Panc1 (cell line): ENCODE measurements at regions not wholly inside any gene's neighbourhood (a gene's known extent, or its start where the extent isn't known, plus 50 kb on each side); places are given as distances from the start of the nearest gene placed in this dataset.

ENCODE experiments used
- ATAC-seq: fragments of 200-7000 bp; cut with Tn5 transposase; 2 replicates; pipeline ENCODE4 v1.9.1; 2020; ENCODE audit warnings: mild to moderate bottlenecking, moderate library complexity
- BruUV-seq: library from RNA; stranded (reverse); fragments of 400-500 nt; replicated peaks from 2 replicates; lab custom pipeline; 2021; lab: Mats Ljungman, UMichigan
- CTCF ChIA-PET: fragments of 300-600 bp; sonication (Branson Sonifier 250); formaldehyde crosslinking; loops from one replicate; lab custom pipeline; 2022; ENCODE audit warnings: antibody characterized with exemption; lab: Charles Lee
- POLR2A ChIA-PET: fragments of 300-600 bp; sonication (Branson Sonifier 250); formaldehyde crosslinking; loops from one replicate; lab custom pipeline; 2022; ENCODE audit warnings: antibody characterized with exemption; lab: Charles Lee
- DNase-seq: peaks from one replicate; pipeline ENCODE4 v3.0.0-alpha.2; 2010; ENCODE audit warnings: low read depth, low spot score
- H3K27ac ChIP-seq: 2 replicates; pipeline ENCODE4 v1.5.1; 2011; ENCODE audit warnings: mild to moderate bottlenecking, low read length, inconsistent platforms
- H3K27me3 ChIP-seq: fragments of 200-500 bp; sonication (Bioruptor generic); 2 replicates; pipeline ENCODE4 v1.6.0; 2014; ENCODE audit warnings: low read length, inconsistent platforms; ENCODE audit not compliant: control insufficient read depth, insufficient read depth
- H3K36me3 ChIP-seq: fragments of 200-500 bp; sonication (Bioruptor generic); 2 replicates; pipeline ENCODE4 v1.5.1; 2014; ENCODE audit warnings: inconsistent platforms, mild to moderate bottlenecking, low read length, moderate library complexity; ENCODE audit not compliant: control insufficient read depth, insufficient read depth
- H3K4me1 ChIP-seq: 2 replicates; pipeline ENCODE4 v1.5.1; 2011; ENCODE audit warnings: inconsistent platforms, mild to moderate bottlenecking, low read length, moderate library complexity; ENCODE audit not compliant: control insufficient read depth, insufficient read depth
- H3K4me3 ChIP-seq, 2 experiments: 2 replicates each; pipeline ENCODE4 v1.5.1; 2011 to 2012; ENCODE audit warnings: low read depth in 2 of 2, low read length in 2 of 2, mild to moderate bottlenecking in 2 of 2, inconsistent platforms in 1 of 2, moderate library complexity in 1 of 2
- H3K9me3 ChIP-seq: fragments of 200-500 bp; sonication (Bioruptor generic); 2 replicates; pipeline ENCODE4 v1.5.1; 2014; ENCODE audit warnings: low read depth, mild to moderate bottlenecking, inconsistent platforms, low read length, moderate library complexity; ENCODE audit not compliant: control insufficient read depth, insufficient read depth
- POLR2AphosphoS5 ChIP-seq: IDR thresholded peaks from 2 replicates; pipeline ENCODE4 v1.6.1; 2012; ENCODE audit warnings: mild to moderate bottlenecking, low read depth, low read length, moderate library complexity
- REST ChIP-seq, 2 experiments: IDR thresholded peaks; 2 replicates each; pipeline ENCODE4 v1.6.1; 2011 to 2012; ENCODE audit warnings: low read depth in 2 of 2, control low read depth in 1 of 2, low read length in 1 of 2, mild to moderate bottlenecking in 1 of 2, moderate library complexity in 1 of 2; ENCODE audit not compliant: insufficient read depth in 1 of 2
- SIN3A ChIP-seq: IDR thresholded peaks from 2 replicates; pipeline ENCODE4 v1.6.1; 2012; ENCODE audit warnings: low read depth, mild to moderate bottlenecking, low read length, moderate library complexity, borderline replicate concordance; ENCODE audit not compliant: insufficient read depth
- TCF7L2 ChIP-seq: IDR thresholded peaks from 2 replicates; pipeline ENCODE4 v1.6.1; 2011; ENCODE audit warnings: mild to moderate bottlenecking, low read depth, low read length, inconsistent platforms
- in situ Hi-C: cut with HindIII; loops from 2 replicates; pipeline ENCODE4 v1.10.0; 2016; ENCODE audit warnings: low sequenced_read_pairs, low pct_unique_long_range_greater_than_20kb
- intact Hi-C: fragments of 100-400 bp; cut with micrococcal nuclease; formaldehyde crosslinking; loops from one replicate; pipeline ENCODE4 v1.10.0; 2022; ENCODE audit not compliant: unreplicated experiment
- TF ChIP-seq, protein P1 (sequence below): fragments of 450-650 bp; IDR thresholded peaks from 2 replicates; pipeline ENCODE4 v1.5.1; 2017; ENCODE audit warnings: mild to moderate bottlenecking

DNA sequence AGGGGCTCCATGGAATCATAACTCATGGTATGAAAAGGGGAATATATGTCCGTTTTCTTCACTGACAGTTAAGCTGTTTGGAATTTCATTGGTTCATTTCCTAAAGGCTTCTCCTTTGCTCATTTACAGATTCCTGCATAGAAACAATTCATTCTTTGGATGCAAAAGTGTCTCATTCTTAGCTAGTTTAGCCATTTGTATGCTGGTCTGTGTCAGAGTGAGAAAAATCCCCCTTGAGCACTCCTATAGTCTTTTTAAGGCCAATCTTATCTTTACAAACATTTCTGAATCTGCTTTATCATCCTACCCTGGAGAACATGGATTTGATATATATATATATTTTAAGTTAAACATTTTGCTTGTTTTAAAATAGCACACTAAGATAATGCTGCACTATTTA is 1260.9 kb upstream of the NRXN1 start:
- Histone ChIP-seq H3K27ac (no peak overlapping the region), H3K36me3 (no peaks in the 10 kb centered on the region), H3K27me3 (no peaks in the 10 kb centered on the region), H3K9me3 (no peaks in the 10 kb centered on the region), H3K4me3 (no peak overlapping the region), H3K4me1 (no peaks in the 10 kb centered on the region)
- TF ChIP-seq, protein P1, sequence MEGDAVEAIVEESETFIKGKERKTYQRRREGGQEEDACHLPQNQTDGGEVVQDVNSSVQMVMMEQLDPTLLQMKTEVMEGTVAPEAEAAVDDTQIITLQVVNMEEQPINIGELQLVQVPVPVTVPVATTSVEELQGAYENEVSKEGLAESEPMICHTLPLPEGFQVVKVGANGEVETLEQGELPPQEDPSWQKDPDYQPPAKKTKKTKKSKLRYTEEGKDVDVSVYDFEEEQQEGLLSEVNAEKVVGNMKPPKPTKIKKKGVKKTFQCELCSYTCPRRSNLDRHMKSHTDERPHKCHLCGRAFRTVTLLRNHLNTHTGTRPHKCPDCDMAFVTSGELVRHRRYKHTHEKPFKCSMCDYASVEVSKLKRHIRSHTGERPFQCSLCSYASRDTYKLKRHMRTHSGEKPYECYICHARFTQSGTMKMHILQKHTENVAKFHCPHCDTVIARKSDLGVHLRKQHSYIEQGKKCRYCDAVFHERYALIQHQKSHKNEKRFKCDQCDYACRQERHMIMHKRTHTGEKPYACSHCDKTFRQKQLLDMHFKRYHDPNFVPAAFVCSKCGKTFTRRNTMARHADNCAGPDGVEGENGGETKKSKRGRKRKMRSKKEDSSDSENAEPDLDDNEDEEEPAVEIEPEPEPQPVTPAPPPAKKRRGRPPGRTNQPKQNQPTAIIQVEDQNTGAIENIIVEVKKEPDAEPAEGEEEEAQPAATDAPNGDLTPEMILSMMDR: no peak
- TF ChIP-seq SIN3A: no peak
- intact Hi-C loops (no loop called here), in situ Hi-C loops (no loop called here)
- ChIA-PET POLR2A (no interaction called here), CTCF (no interaction called here)
- no peak for DNase-seq
- ATAC-seq: no peak
- no TSS peak for BruUV-seq

- no peaks in the 10 kb centered on the region for H3K27me3 ChIP-seq
- no peak for ATAC-seq
- no peak for TF ChIP-seq TCF7L2
- TF ChIP-seq SIN3A: no peak
- TF ChIP-seq REST (IDR thresholded peaks at IDR 0.05; ENCODE audit: insufficient read depth in 1 of 2, low read depth in 2 of 2, low read length in 1 of 2): no peak
- TF ChIP-seq, protein P1: no peak
- TF ChIP-seq POLR2AphosphoS5: no peak
- intact Hi-C loops (no loop called here), in situ Hi-C loops (no loop called here)
- H3K27ac ChIP-seq: no peak overlapping the region
- H3K36me3 ChIP-seq: no peaks in the 10 kb centered on the region
- DNase-seq: no peak
- no peaks in the 10 kb centered on the region for H3K9me3 ChIP-seq
- CTCF ChIA-PET: no interaction called here
- POLR2A ChIA-PET: no interaction called here
- no TSS peak for BruUV-seq
- no peaks in the 10 kb centered on the region for H3K4me1 ChIP-seq
- no peak overlapping the region for H3K4me3 ChIP-seq
Measured at GRCh38 chr2:52289741-52290140, 1257.8 kb upstream of the NRXN1 start.

- no peak for ATAC-seq
- ChIA-PET CTCF (no interaction called here), POLR2A (no interaction called here)
- BruUV-seq: no TSS peak
- in situ Hi-C loops (no loop called here), intact Hi-C loops (no loop called here)
- no peaks in the 10 kb centered on the region for H3K9me3 ChIP-seq
- TF ChIP-seq REST (IDR thresholded peaks at IDR 0.05; ENCODE audit: insufficient read depth in 1 of 2, low read depth in 2 of 2, low read length in 1 of 2): no peak
- no peak for TF ChIP-seq POLR2AphosphoS5
- TF ChIP-seq TCF7L2: no peak
- TF ChIP-seq, protein P1: no peak
- no peak for TF ChIP-seq SIN3A
- no peak for DNase-seq
- H3K27me3 ChIP-seq: no peaks in the 10 kb centered on the region
- no peaks in the 10 kb centered on the region for H3K4me1 ChIP-seq
- no peak overlapping the region for H3K27ac ChIP-seq
- H3K4me3 ChIP-seq: no peak overlapping the region
- H3K36me3 ChIP-seq: no peaks in the 10 kb centered on the region
Measured at GRCh38 chr2:52288596-52288995, 1256.7 kb upstream of the NRXN1 start.
